Liver (tissue), 8 donors: ENCODE measurements at regions not wholly inside any gene's neighbourhood (a gene's known extent, or its start where the extent isn't known, plus 50 kb on each side); places are given as distances from the start of the nearest gene placed in this dataset.

Experiments
- DNase-seq: peaks from one replicate; pipeline ENCODE4 v3.0.0-alpha.2; 2017; ENCODE audit warnings: low spot score
- H3K27ac ChIP-seq, 2 donors: one replicate each; pipeline ENCODE4 v1.7.0; 2013; ENCODE audit warnings: inconsistent platforms in 2 of 2, low read length in 2 of 2, control low read depth in 1 of 2, low read depth in 1 of 2, mild to moderate bottlenecking in 1 of 2
- H3K27me3 ChIP-seq, 4 donors: one replicate each; pipeline versions ENCODE4 v1.6.1 to v1.7.0; 2013; ENCODE audit warnings: low read length in 3 of 4, inconsistent platforms in 1 of 4, mild to moderate bottlenecking in 1 of 4, moderate library complexity in 1 of 4; ENCODE audit not compliant: control insufficient read depth in 4 of 4, insufficient read depth in 4 of 4
- H3K36me3 ChIP-seq, 4 donors: one replicate each; pipeline versions ENCODE4 v1.6.1 to v1.7.0; 2013; ENCODE audit warnings: low read length in 3 of 4, mild to moderate bottlenecking in 3 of 4, low read depth in 1 of 4, moderate library complexity in 1 of 4; ENCODE audit not compliant: control insufficient read depth in 4 of 4, insufficient read depth in 3 of 4
- H3K4me1 ChIP-seq, 4 donors: one replicate each; pipeline versions ENCODE4 v1.6.1 to v1.7.0; 2013; ENCODE audit warnings: low read length in 3 of 4, mild to moderate bottlenecking in 3 of 4, moderate library complexity in 1 of 4; ENCODE audit not compliant: control insufficient read depth in 4 of 4, insufficient read depth in 4 of 4
- H3K4me3 ChIP-seq, 3 donors: one replicate each; pipeline versions ENCODE4 v1.6.1 to v1.7.0; 2013; ENCODE audit warnings: low read length in 3 of 3, control low read depth in 1 of 3, low read depth in 1 of 3, mild to moderate bottlenecking in 1 of 3
- H3K9ac ChIP-seq, 2 donors: one replicate each; pipeline ENCODE4 v1.7.0; 2013; ENCODE audit warnings: low read length in 2 of 2, mild to moderate bottlenecking in 2 of 2, moderate library complexity in 2 of 2, control low read depth in 1 of 2, low read depth in 1 of 2
- H3K9me3 ChIP-seq, 4 donors: one replicate each; pipeline versions ENCODE4 v1.6.1 to v1.7.0; 2013; ENCODE audit warnings: low read length in 3 of 4; ENCODE audit not compliant: control insufficient read depth in 4 of 4
- CTCF ChIP-seq: fragments of 150-350 bp; IDR thresholded peaks from 2 replicates; pipeline ENCODE4 v1.5.1; 2017; ENCODE audit warnings: improper control_type of control experiment, low read depth, low read length; ENCODE audit not compliant: missing input control
- EGR1 ChIP-seq, 2 donors: IDR thresholded peaks; 2 replicates each; pipeline ENCODE4 v1.6.1; 2016 to 2018; ENCODE audit warnings: antibody characterized with exemption in 2 of 2, low read depth in 2 of 2
- FOXA1 ChIP-seq: IDR thresholded peaks from 2 replicates; pipeline ENCODE4 v1.6.1; 2016; ENCODE audit warnings: antibody characterized with exemption
- FOXA2 ChIP-seq: IDR thresholded peaks from 2 replicates; pipeline ENCODE4 v1.6.1; 2016; ENCODE audit warnings: antibody characterized with exemption
- GABPA ChIP-seq, 2 donors: IDR thresholded peaks in 1 of 2; conservative IDR thresholded peaks in 1 of 2; 2 replicates each; pipeline ENCODE4 v1.6.1; 2016; ENCODE audit warnings: antibody characterized with exemption in 2 of 2, mild to moderate bottlenecking in 1 of 2, moderate library complexity in 1 of 2
- HNF4A ChIP-seq, 2 donors: conservative IDR thresholded peaks; 2 replicates each; pipeline ENCODE4 v1.6.1; 2016; ENCODE audit warnings: antibody characterized with exemption in 2 of 2, mild to moderate bottlenecking in 2 of 2
- HNF4G ChIP-seq: IDR thresholded peaks from 2 replicates; pipeline ENCODE4 v1.6.1; 2016; ENCODE audit warnings: antibody characterized with exemption
- JUND ChIP-seq, 2 donors: IDR thresholded peaks; 2 replicates each; pipeline ENCODE4 v1.6.1; 2016; ENCODE audit warnings: antibody characterized with exemption in 2 of 2
- NR2F2 ChIP-seq: IDR thresholded peaks from 2 replicates; pipeline ENCODE4 v1.6.1; 2016; ENCODE audit warnings: antibody characterized with exemption
- RAD21 ChIP-seq, 2 donors: IDR thresholded peaks; 2 replicates each; pipeline ENCODE4 v1.6.1; 2016; ENCODE audit warnings: antibody characterized with exemption in 2 of 2, mild to moderate bottlenecking in 2 of 2
- REST ChIP-seq: IDR thresholded peaks from 2 replicates; pipeline ENCODE4 v1.6.1; 2016; ENCODE audit warnings: antibody characterized with exemption, mild to moderate bottlenecking
- RXRA ChIP-seq, 2 donors: IDR thresholded peaks; 2 replicates each; pipeline ENCODE4 v1.6.1; 2017 to 2018; ENCODE audit warnings: antibody characterized with exemption in 2 of 2, mild to moderate bottlenecking in 1 of 2
- SP1 ChIP-seq: IDR thresholded peaks from 2 replicates; pipeline ENCODE4 v1.6.1; 2018; ENCODE audit warnings: antibody characterized with exemption, mild to moderate bottlenecking
- TAF1 ChIP-seq: conservative IDR thresholded peaks from 2 replicates; pipeline ENCODE4 v1.6.1; 2016; ENCODE audit warnings: antibody characterized with exemption, mild to moderate bottlenecking
- YY1 ChIP-seq: IDR thresholded peaks from 2 replicates; pipeline ENCODE4 v1.6.1; 2016; ENCODE audit warnings: antibody characterized with exemption, mild to moderate bottlenecking
- ZBTB33 ChIP-seq: IDR thresholded peaks from 2 replicates; pipeline ENCODE4 v1.6.1; 2016; ENCODE audit warnings: antibody characterized with exemption
- WGBS: extraction: QIAGEN DNeasy Blood & Tissue Kit; methylation state at CpG from one replicate; pipeline ENCODE4 v1.1.7; 2013; 5-methylcytosine and 5-hydroxymethylcytosine counted together
- TF ChIP-seq, protein P1 (sequence below): IDR thresholded peaks from 2 replicates; pipeline ENCODE4 v1.6.1; 2016; ENCODE audit warnings: antibody characterized with exemption
- TF ChIP-seq, protein P2 (sequence below): IDR thresholded peaks from 2 replicates; pipeline ENCODE4 v1.6.1; 2016; ENCODE audit warnings: antibody characterized with exemption
- donor health status: healthy.
- donor health status: healthy.
- donor health status: healthy.
- donor health status: healthy.
- donor health status: healthy.

GRCh38 chr9:117887941-117888340 lies 183.7 kb downstream of the TLR4 start (continued):
- TF ChIP-seq HNF4A (conservative IDR thresholded peaks at IDR 0.05) (no peak), RXRA (IDR thresholded peaks at IDR 0.05) (no peak), FOXA1 (no peak)

GRCh38 chr9:117903453-117903852 lies 199.2 kb downstream of the TLR4 start:
- Histone ChIP-seq H3K27me3 (no peaks in the 10 kb centered on the region), H3K36me3 (no peaks in the 10 kb centered on the region), H3K9ac (no peak overlapping the region), H3K4me1 (no peaks in the 10 kb centered on the region), H3K27ac (no peak overlapping the region), H3K4me3 (no peak overlapping the region), H3K9me3 (no peaks in the 10 kb centered on the region)
- TF ChIP-seq GABPA (IDR thresholded peaks at IDR 0.05 in 1 of 2, conservative IDR thresholded peaks at IDR 0.05 in 1 of 2) (no peak), FOXA2 (no peak), FOXA1 (no peak), NR2F2 (no peak), REST (no peak), JUND (IDR thresholded peaks at IDR 0.05) (no peak), RAD21 (IDR thresholded peaks at IDR 0.05) (no peak), HNF4G (no peak), TAF1 (no peak), YY1 (no peak), CTCF (no peak), ZBTB33 (no peak), EGR1 (IDR thresholded peaks at IDR 0.05; ENCODE audit: low read depth in 2 of 2) (no peak), SP1 (no peak)
- TF ChIP-seq, protein P1, sequence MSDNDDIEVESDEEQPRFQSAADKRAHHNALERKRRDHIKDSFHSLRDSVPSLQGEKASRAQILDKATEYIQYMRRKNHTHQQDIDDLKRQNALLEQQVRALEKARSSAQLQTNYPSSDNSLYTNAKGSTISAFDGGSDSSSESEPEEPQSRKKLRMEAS: no peak
- TF ChIP-seq, protein P2, sequence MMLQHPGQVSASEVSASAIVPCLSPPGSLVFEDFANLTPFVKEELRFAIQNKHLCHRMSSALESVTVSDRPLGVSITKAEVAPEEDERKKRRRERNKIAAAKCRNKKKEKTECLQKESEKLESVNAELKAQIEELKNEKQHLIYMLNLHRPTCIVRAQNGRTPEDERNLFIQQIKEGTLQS: no peak
- no peak for DNase-seq
- WGBS: 91% methylated on average over 1 of the region's 1 CpG
